DOHH2 (cell line): ENCODE measurements at regions not wholly inside any gene's neighbourhood (a gene's known extent, or its start where the extent isn't known, plus 50 kb on each side); places are given as distances from the start of the nearest gene placed in this dataset.

Experiments used
- H3F3A ChIP-seq: fragments of 200-600 bp; sonication (generic), shearing (Covaris generic); 2 replicates; pipeline ENCODE4 v1.6.0; 2016; ENCODE audit warnings: antibody characterized with exemption, mild to moderate bottlenecking; ENCODE audit not compliant: control insufficient read depth, insufficient read depth
- H3K27ac ChIP-seq: fragments of 200-600 bp; sonication (generic); 2 replicates; pipeline ENCODE4 v1.5.1; 2014; ENCODE audit warnings: low read depth, mild to moderate bottlenecking, low read length, moderate library complexity
- H3K27me3 ChIP-seq: fragments of 200-600 bp; sonication (generic); 2 replicates; pipeline ENCODE4 v1.6.1; 2014; ENCODE audit warnings: mild to moderate bottlenecking, low read length, mixed read lengths; ENCODE audit not compliant: control insufficient read depth
- H3K36me3 ChIP-seq: fragments of 200-600 bp; sonication (generic); 2 replicates; pipeline ENCODE4 v1.6.1; 2014; ENCODE audit warnings: mild to moderate bottlenecking, low read length, moderate library complexity, mixed read lengths; ENCODE audit not compliant: control insufficient read depth
- H3K4me1 ChIP-seq: fragments of 200-600 bp; sonication (generic); 2 replicates; pipeline ENCODE4 v1.6.1; 2014; ENCODE audit warnings: mild to moderate bottlenecking, low read length, mixed read lengths; ENCODE audit not compliant: control insufficient read depth
- H3K4me2 ChIP-seq: fragments of 200-600 bp; sonication (generic); 2 replicates; pipeline ENCODE4 v1.6.0; 2014; ENCODE audit warnings: mild to moderate bottlenecking, low read length, moderate library complexity
- H3K4me3 ChIP-seq: fragments of 200-600 bp; sonication (generic); 2 replicates; pipeline ENCODE4 v1.5.1; 2014; ENCODE audit warnings: mild to moderate bottlenecking, low read length, mixed read lengths
- H3K79me2 ChIP-seq: fragments of 200-600 bp; sonication (generic); 2 replicates; pipeline ENCODE4 v1.6.1; 2014; ENCODE audit warnings: mild to moderate bottlenecking, low read length, mixed read lengths; ENCODE audit not compliant: control insufficient read depth
- H3K9me2 ChIP-seq: fragments of 200-600 bp; sonication (generic); replicated peaks from 2 replicates; pipeline ENCODE4 v1.6.1; 2014; ENCODE audit warnings: mild to moderate bottlenecking, low read length, mixed read lengths; ENCODE audit not compliant: control insufficient read depth
- H3K9me3 ChIP-seq: fragments of 200-600 bp; sonication (generic); 2 replicates; pipeline ENCODE4 v1.6.1; 2014; ENCODE audit warnings: antibody characterized with exemption, low read length, mixed read lengths; ENCODE audit not compliant: control insufficient read depth, insufficient read depth
- H4K20me1 ChIP-seq: fragments of 200-600 bp; sonication (generic); 2 replicates; pipeline ENCODE4 v1.6.0; 2014; ENCODE audit warnings: low read depth, mild to moderate bottlenecking, antibody characterized with exemption, low read length, moderate library complexity; ENCODE audit not compliant: control insufficient read depth, insufficient read depth
- CTCF ChIP-seq: fragments of 200-600 bp; sonication (generic); IDR thresholded peaks from one replicate; pipeline ENCODE4 v1.5.1; 2014; ENCODE audit warnings: antibody characterized with exemption, mild to moderate bottlenecking, low read depth, low read length; ENCODE audit not compliant: poor library complexity, severe bottlenecking
- EZH2phosphoT487 ChIP-seq: fragments of 200-600 bp; sonication (generic); IDR thresholded peaks from 2 replicates; pipeline ENCODE4 v1.6.1; 2017; ENCODE audit warnings: borderline replicate concordance, mild to moderate bottlenecking, antibody characterized with exemption, low read length, moderate library complexity, mixed read lengths

GRCh38 chr13:50527188-50527587 is 316.3 kb downstream of the DLEU7 start:
- TF ChIP-seq EZH2phosphoT487 (no peak), CTCF (no peak)
- H3K4me3 ChIP-seq = peak overlapping the region; percentile 55
- H3K79me2 ChIP-seq = no peaks in the 10 kb centered on the region
- H3K27ac ChIP-seq = peak overlapping the region; percentile 46
- H3K9me3 ChIP-seq = no peaks in the 10 kb centered on the region
- H3F3A ChIP-seq = peaks cover 7% of the 10 kb centered on the region
- H4K20me1 ChIP-seq = no peaks in the 10 kb centered on the region
- no peaks in the 10 kb centered on the region for H3K9me2 ChIP-seq
- H3K27me3 ChIP-seq = no peaks in the 10 kb centered on the region
- peaks cover 90% of the 10 kb centered on the region for H3K4me1 ChIP-seq
- H3K36me3 ChIP-seq = no peaks in the 10 kb centered on the region
- H3K4me2 ChIP-seq = peak overlapping the region; percentile 66

- Histone ChIP-seq H3K4me3 (peak overlapping the region; percentile 55), H3K4me2 (peak overlapping the region; percentile 66), H3K79me2 (no peaks in the 10 kb centered on the region), H4K20me1 (no peaks in the 10 kb centered on the region), H3K9me3 (no peaks in the 10 kb centered on the region), H3K9me2 (no peaks in the 10 kb centered on the region), H3F3A (peaks cover 7% of the 10 kb centered on the region), H3K27me3 (no peaks in the 10 kb centered on the region), H3K27ac (peak overlapping the region; percentile 46), H3K4me1 (peaks cover 89% of the 10 kb centered on the region), H3K36me3 (no peaks in the 10 kb centered on the region)
- no peak for TF ChIP-seq EZH2phosphoT487
- no peak for TF ChIP-seq CTCF
Measured at GRCh38 chr13:50527612-50528509, 315.6 kb downstream of the DLEU7 start.

GRCh38 chr13:50529154-50529882 is 314.2 kb downstream of the DLEU7 start:
- Histone ChIP-seq H3K4me2 (peak overlapping the region; percentile 27), H3K9me3 (peaks cover 5% of the 10 kb centered on the region), H3K79me2 (no peaks in the 10 kb centered on the region), H3K9me2 (no peaks in the 10 kb centered on the region), H3K36me3 (0 out of 2 replicates have a peak, but pooled peaks cover 3% of the 10 kb centered on the region), H4K20me1 (no peaks in the 10 kb centered on the region), H3F3A (peaks cover 7% of the 10 kb centered on the region), H3K27ac (peak overlapping the region; percentile 46), H3K4me1 (peaks cover 74% of the 10 kb centered on the region), H3K27me3 (no peaks in the 10 kb centered on the region), H3K4me3 (no peak overlapping the region)
- TF ChIP-seq EZH2phosphoT487 (no peak), CTCF (no peak)
